ENCODE measurements at regions not wholly inside any gene's neighbourhood (a gene's known extent, or its start where the extent isn't known, plus 50 kb on each side); places are given as distances from the start of the nearest gene placed in this dataset.

DNA sequence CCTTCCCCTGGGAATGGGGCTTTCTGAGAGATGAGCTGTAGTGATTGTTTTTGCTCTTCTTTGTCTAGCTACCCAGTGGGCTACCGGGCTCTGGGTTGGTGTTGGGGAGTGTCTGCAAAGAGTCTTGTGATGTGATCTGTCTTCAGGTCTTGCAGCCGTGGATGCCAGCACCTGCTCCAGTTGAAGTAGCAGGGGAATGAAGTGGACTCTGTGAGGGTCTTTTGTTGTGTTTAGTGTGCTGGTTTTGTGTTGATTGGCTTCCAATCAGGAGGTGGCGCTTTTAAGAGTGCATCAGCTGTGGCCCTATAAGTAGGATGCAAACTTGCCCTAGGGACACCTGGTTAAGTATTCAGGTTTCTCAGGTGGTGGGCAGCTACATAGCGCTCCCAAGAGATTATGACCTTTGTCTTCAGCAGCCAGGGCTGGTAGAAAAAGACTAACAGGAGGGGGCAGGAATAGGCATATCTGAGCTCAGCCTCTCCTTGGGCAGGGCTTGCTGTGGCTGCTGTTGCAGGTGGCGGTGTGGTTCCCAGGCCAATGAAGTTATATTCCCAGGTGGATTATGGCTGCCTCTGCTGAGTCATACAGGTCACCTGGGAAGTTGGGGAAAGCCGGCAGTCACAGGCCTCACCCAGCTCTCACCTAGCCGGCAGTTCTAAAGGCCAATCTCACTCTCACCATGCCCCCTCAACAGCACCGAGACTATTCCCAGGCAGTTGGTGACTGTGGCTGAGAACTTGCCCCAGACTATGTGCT is 315.7 kb upstream of the C11orf87 start:
- in situ Hi-C loops (cut with MboI) = no loop called here
- no peak for TF ChIP-seq NCOA2 (IDR thresholded peaks at IDR 0.05; ENCODE audit: partially characterized antibody in 2 of 2)
- TF ChIP-seq ZKSCAN8 (CRISPR knock-in tag; IDR thresholded peaks at IDR 0.05) = no peak
- no peak for TF ChIP-seq EHMT2 (IDR thresholded peaks at IDR 0.05)
- TF ChIP-seq NFE2L1 (tag; IDR thresholded peaks at IDR 0.05; ENCODE audit: borderline replicate concordance, low read depth) = no peak
- TF ChIP-seq SIRT6 (IDR thresholded peaks at IDR 0.05; ENCODE audit: low read depth, low read length) = no peak
- TF ChIP-seq PHF8 (IDR thresholded peaks at IDR 0.05; ENCODE audit: borderline replicate concordance, low read length) = no peak
- no peak for TF ChIP-seq ETV1 (tag; conservative IDR thresholded peaks at IDR 0.05; ENCODE audit: low read depth)
- no peak for TF ChIP-seq YBX1 (IDR thresholded peaks at IDR 0.05)
- no peak for TF ChIP-seq EWSR1 (IDR thresholded peaks at IDR 0.05; ENCODE audit: borderline replicate concordance, low read depth, partially characterized antibody)
- no peak for TF ChIP-seq THRA (IDR thresholded peaks at IDR 0.05)

More for the DNA sequence above, 315.7 kb upstream of the C11orf87 start:
- H2AFZ ChIP-seq (ENCODE audit: low read depth, low read length) = no peak overlapping the region
- no peak for DNase-seq (ENCODE audit: extremely low read depth in 1 of 4, low spot score in 3 of 4)
- no peak overlapping the region for H3K9ac ChIP-seq (ENCODE audit: insufficient read depth in 1 of 2, low read depth in 2 of 2, low read length in 2 of 2)
- no peaks in the 10 kb centered on the region for H4K20me1 ChIP-seq (replicated peaks; ENCODE audit: control insufficient read depth, insufficient read depth, low read length)
- POLR2A ChIA-PET = no interaction called here
- FAIRE-seq = no peak
- no peaks in the 10 kb centered on the region for H3K79me2 ChIP-seq (ENCODE audit: control insufficient read depth, insufficient read depth, low read length)
- no peaks in the 10 kb centered on the region for H3K27me3 ChIP-seq (ENCODE audit: control insufficient read depth in 2 of 2, insufficient read depth in 2 of 2, low read length in 2 of 2)
- ATAC-seq = no peak
- 0% methylated on average over 8 of the region's 8 CpGs for WGBS (ENCODE audit: insufficient coverage, low coverage, missing lambda C conversion rate)
- no peak overlapping the region for H3K4me2 ChIP-seq (ENCODE audit: insufficient read depth, low read length)
- H3K36me3 ChIP-seq (ENCODE audit: control insufficient read depth, insufficient read depth, low read length) = no peaks in the 10 kb centered on the region
- H3K9me3 ChIP-seq (replicated peaks; ENCODE audit: control insufficient read depth, insufficient read depth, low read depth, low read length) = no peaks in the 10 kb centered on the region
- no peaks in the 10 kb centered on the region for H3K4me1 ChIP-seq (replicated peaks in 1 of 2; ENCODE audit: control insufficient read depth in 2 of 2, insufficient read depth in 2 of 2, low read length in 2 of 2)
- H3K27ac ChIP-seq (ENCODE audit: extremely low read depth, low read depth, low read length) = no peak overlapping the region
- H3K9me1 ChIP-seq (ENCODE audit: control insufficient read depth, insufficient read depth, low read length) = no peaks in the 10 kb centered on the region
- intact Hi-C loops (cut with micrococcal nuclease) = no loop called here
- CTCF ChIA-PET (ENCODE audit: low intra/inter-chr PET ratio) = no interaction called here
- H3K4me3 ChIP-seq = no peak overlapping the region
- BruUV-seq (replicated peaks) = no TSS peak
